Activated B cell treated with CpG ODN at 0.5 μM for 24 hours (primary cell): ENCODE measurements at regions not wholly inside any gene's neighbourhood (a gene's known extent, or its start where the extent isn't known, plus 50 kb on each side); places are given as distances from the start of the nearest gene placed in this dataset.

Experiments
- ATAC-seq: fragments of 200-7000 bp; cut with Tn5 transposase; one replicate; pipeline ENCODE4 v1.10.0; 2021; ENCODE audit warnings: low read depth, mild to moderate bottlenecking, moderate library complexity
- CTCF ChIA-PET: fragments of 350-600 bp; sonication (Branson Sonifier 250); formaldehyde crosslinking; loops from one replicate; lab custom pipeline; 2021; ENCODE audit warnings: antibody characterized with exemption; lab: Charles Lee
- POLR2A ChIA-PET: fragments of 350-600 bp; sonication (Branson Sonifier 250); formaldehyde crosslinking; loops from one replicate; lab custom pipeline; 2021; ENCODE audit warnings: antibody characterized with exemption; lab: Charles Lee
- DNase-seq: peaks from one replicate; pipeline ENCODE4 v3.0.0; 2022
- H3K27ac Mint-ChIP-seq: one replicate; pipeline ENCODE4 v1.8.0; 2020; ENCODE audit warnings: mixed read lengths
- H3K27me3 Mint-ChIP-seq: one replicate; pipeline ENCODE4 v1.8.0; 2021; ENCODE audit warnings: mixed read lengths
- H3K36me3 Mint-ChIP-seq: one replicate; pipeline ENCODE4 v1.8.0; 2021; ENCODE audit warnings: low read depth, mixed read lengths
- H3K4me1 Mint-ChIP-seq: one replicate; pipeline ENCODE4 v1.8.0; 2021; ENCODE audit warnings: mixed read lengths
- H3K4me3 Mint-ChIP-seq: one replicate; pipeline ENCODE4 v1.8.0; 2020; ENCODE audit warnings: mild to moderate bottlenecking, mixed read lengths
- H3K9me3 Mint-ChIP-seq: one replicate; pipeline ENCODE4 v1.8.0; 2020; ENCODE audit warnings: mixed read lengths
- intact Hi-C: fragments of 100-400 bp; cut with micrococcal nuclease; formaldehyde crosslinking; loops from one replicate; pipeline ENCODE4 v1.15.1; 2024
- TF ChIP-seq, protein P1 (sequence below): fragments of 200-600 bp; IDR thresholded peaks from one replicate; pipeline ENCODE4 v1.8.0; 2022; ENCODE audit warnings: antibody characterized with exemption, mild to moderate bottlenecking

DNA sequence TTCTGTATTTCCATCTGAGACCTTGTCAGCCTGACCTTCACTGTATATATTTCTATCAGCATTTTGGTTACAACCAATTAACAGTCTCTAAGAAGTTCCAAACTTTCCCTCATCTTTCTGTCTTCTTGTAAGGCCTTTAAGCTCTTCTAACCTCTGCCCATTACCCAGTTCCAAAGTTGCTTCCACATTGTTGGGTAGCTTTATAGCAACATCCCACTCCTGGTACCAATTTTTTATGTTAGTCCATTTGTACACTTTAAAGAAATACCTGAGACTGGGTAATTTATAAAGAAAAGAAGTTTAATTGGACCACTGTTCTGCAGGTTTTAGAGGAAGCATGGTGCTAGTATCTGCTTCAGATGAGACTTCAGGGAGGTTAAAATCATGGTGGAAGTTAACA lies 1979.7 kb upstream of the RAG2 start:
- intact Hi-C loops: no loop called here
- ATAC-seq (no peak), DNase-seq (no peak)
- TF ChIP-seq, protein P1, sequence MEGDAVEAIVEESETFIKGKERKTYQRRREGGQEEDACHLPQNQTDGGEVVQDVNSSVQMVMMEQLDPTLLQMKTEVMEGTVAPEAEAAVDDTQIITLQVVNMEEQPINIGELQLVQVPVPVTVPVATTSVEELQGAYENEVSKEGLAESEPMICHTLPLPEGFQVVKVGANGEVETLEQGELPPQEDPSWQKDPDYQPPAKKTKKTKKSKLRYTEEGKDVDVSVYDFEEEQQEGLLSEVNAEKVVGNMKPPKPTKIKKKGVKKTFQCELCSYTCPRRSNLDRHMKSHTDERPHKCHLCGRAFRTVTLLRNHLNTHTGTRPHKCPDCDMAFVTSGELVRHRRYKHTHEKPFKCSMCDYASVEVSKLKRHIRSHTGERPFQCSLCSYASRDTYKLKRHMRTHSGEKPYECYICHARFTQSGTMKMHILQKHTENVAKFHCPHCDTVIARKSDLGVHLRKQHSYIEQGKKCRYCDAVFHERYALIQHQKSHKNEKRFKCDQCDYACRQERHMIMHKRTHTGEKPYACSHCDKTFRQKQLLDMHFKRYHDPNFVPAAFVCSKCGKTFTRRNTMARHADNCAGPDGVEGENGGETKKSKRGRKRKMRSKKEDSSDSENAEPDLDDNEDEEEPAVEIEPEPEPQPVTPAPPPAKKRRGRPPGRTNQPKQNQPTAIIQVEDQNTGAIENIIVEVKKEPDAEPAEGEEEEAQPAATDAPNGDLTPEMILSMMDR: no peak
- Mint-ChIP-seq H3K4me3 (no peak overlapping the region), H3K4me1 (no peaks in the 10 kb centered on the region), H3K27me3 (no peaks in the 10 kb centered on the region), H3K27ac (no peak overlapping the region), H3K9me3 (peaks cover 8% of the 10 kb centered on the region), H3K36me3 (no peaks in the 10 kb centered on the region)
- ChIA-PET POLR2A (no interaction called here), CTCF (no interaction called here)

GRCh38 chr11:38562562-38562961 lies 1964.5 kb upstream of the RAG2 start:
- Mint-ChIP-seq H3K27me3 (no peaks in the 10 kb centered on the region), H3K4me1 (no peaks in the 10 kb centered on the region), H3K4me3 (no peak overlapping the region), H3K9me3 (peaks cover 5% of the 10 kb centered on the region), H3K27ac (no peak overlapping the region), H3K36me3 (no peaks in the 10 kb centered on the region)
- DNase-seq (no peak), ATAC-seq (no peak)
- POLR2A ChIA-PET: no interaction called here
- intact Hi-C loops: no loop called here
- CTCF ChIA-PET: no interaction called here
- TF ChIP-seq, protein P1: no peak

DNA sequence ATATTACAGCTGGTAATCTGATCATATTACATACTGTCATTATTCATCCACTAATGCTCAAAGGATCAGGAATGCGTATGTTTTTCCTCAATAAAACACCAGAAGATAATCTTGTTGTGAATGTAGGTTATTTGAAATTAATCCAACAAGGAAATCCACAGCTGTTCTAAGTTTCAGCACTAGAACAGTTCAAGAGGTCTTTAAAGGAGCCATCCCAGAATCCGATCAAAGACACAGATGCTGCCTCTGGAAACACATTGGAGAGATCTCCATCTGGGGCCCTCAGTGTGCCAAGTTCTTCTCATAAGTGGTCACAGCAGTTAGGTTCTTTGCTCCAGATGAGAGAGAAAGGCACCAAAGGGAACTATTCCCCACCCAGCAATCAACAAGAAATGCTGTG lies 1955.1 kb upstream of the RAG2 start:
- CTCF ChIA-PET: no interaction called here
- POLR2A ChIA-PET: no interaction called here
- ATAC-seq: no peak

DNA sequence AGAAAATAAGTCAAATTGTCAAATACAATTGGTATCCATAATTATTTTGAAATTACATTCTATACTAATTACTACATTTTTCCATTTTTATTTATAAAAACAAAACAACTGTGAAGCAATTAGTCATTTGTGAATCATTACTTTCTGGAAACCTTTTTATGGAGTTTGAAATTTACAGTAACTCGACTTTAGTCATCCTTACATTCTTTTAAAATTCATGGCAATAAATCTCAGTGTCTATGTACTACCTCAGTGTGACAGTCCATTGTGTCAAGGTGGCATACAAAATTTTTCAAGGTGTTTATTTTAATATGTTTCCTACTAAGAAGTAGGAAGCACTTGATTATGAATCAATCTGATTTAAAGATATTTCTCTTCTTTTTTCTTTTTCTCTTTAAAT lies 1949.4 kb upstream of the RAG2 start:
- ChIA-PET POLR2A (no interaction called here), CTCF (no interaction called here)
- no peaks in the 10 kb centered on the region for H3K4me1 Mint-ChIP-seq
- H3K27ac Mint-ChIP-seq: no peak overlapping the region
- DNase-seq: no peak
- H3K27me3 Mint-ChIP-seq: no peaks in the 10 kb centered on the region
- no peak for ATAC-seq
- TF ChIP-seq, protein P1: no peak
- intact Hi-C loops: no loop called here
- H3K4me3 Mint-ChIP-seq: no peak overlapping the region
- H3K36me3 Mint-ChIP-seq: no peaks in the 10 kb centered on the region
- H3K9me3 Mint-ChIP-seq: peaks cover 4% of the 10 kb centered on the region

More for the DNA sequence above, 1955.1 kb upstream of the RAG2 start:
- no peak for DNase-seq
- Mint-ChIP-seq H3K27ac (no peak overlapping the region), H3K27me3 (no peaks in the 10 kb centered on the region), H3K4me1 (no peaks in the 10 kb centered on the region), H3K9me3 (peaks cover 4% of the 10 kb centered on the region), H3K36me3 (no peaks in the 10 kb centered on the region), H3K4me3 (no peak overlapping the region)
- intact Hi-C loops: no loop called here
- TF ChIP-seq, protein P1: no peak

GRCh38 chr11:38543986-38544385 lies 1946.0 kb upstream of the RAG2 start:
- ChIA-PET CTCF (no interaction called here), POLR2A (no interaction called here)
- Mint-ChIP-seq H3K4me1 (no peaks in the 10 kb centered on the region), H3K9me3 (peaks cover 4% of the 10 kb centered on the region), H3K27me3 (no peaks in the 10 kb centered on the region), H3K27ac (no peak overlapping the region), H3K4me3 (no peak overlapping the region), H3K36me3 (no peaks in the 10 kb centered on the region)
- TF ChIP-seq, protein P1: no peak
- intact Hi-C loops: no loop called here
- DNase-seq: no peak
- ATAC-seq: no peak
